GM19372 (cell line): ENCODE measurements at regions not wholly inside any gene's neighbourhood (a gene's known extent, or its start where the extent isn't known, plus 50 kb on each side); places are given as distances from the start of the nearest gene placed in this dataset.

Experiments used
- ATAC-seq: cut with Tn5 transposase; IDR thresholded peaks from one replicate; pipeline ENCODE4 v1.9.1; 2021; ENCODE audit warnings: mild to moderate bottlenecking, low read depth, moderate library complexity; ENCODE audit not compliant: unreplicated experiment

- no peak for ATAC-seq
Observed at GRCh38 chr7:18198868-18199267, 171.2 kb upstream of the PRPS1L1 start.

- no peak for ATAC-seq
Observed at GRCh38 chr7:18200266-18200665, 172.6 kb upstream of the PRPS1L1 start.

- ATAC-seq = no peak
Observed at GRCh38 chr7:18200855-18201254, 173.2 kb upstream of the PRPS1L1 start.

- ATAC-seq = no peak
Observed at GRCh38 chr7:18201350-18201749, 173.7 kb upstream of the PRPS1L1 start.

GRCh38 chr7:18202315-18203045, 174.8 kb upstream of the PRPS1L1 start:
- peak; percentile 65 for ATAC-seq

GRCh38 chr7:18206331-18206730, 178.7 kb upstream of the PRPS1L1 start:
- ATAC-seq = no peak

- ATAC-seq = no peak
Observed at GRCh38 chr7:18208921-18209320, 181.3 kb upstream of the PRPS1L1 start.

- ATAC-seq = no peak
Observed at GRCh38 chr7:18210377-18210776, 182.7 kb upstream of the PRPS1L1 start.

- no peak for ATAC-seq
Observed at GRCh38 chr7:18210788-18211187, 183.1 kb upstream of the PRPS1L1 start.

- no peak for ATAC-seq
Observed at GRCh38 chr7:18212308-18212707, 184.7 kb upstream of the PRPS1L1 start.

- no peak for ATAC-seq
Observed at GRCh38 chr7:18212758-18213157, 185.1 kb upstream of the PRPS1L1 start.

- no peak for ATAC-seq
Observed at GRCh38 chr7:18213652-18214051, 186.0 kb upstream of the PRPS1L1 start.

GRCh38 chr7:18216270-18216669, 188.6 kb upstream of the PRPS1L1 start:
- ATAC-seq = no peak

- no peak for ATAC-seq
Observed at GRCh38 chr7:18221377-18222293, 194.0 kb upstream of the PRPS1L1 start.

GRCh38 chr7:18222636-18223035, 195.0 kb upstream of the PRPS1L1 start:
- no peak for ATAC-seq

- peak; percentile 39 for ATAC-seq
Observed at GRCh38 chr7:18224138-18224537, 196.5 kb upstream of the PRPS1L1 start.

- ATAC-seq = no peak
Observed at GRCh38 chr7:18225067-18225466, 197.4 kb upstream of the PRPS1L1 start.

GRCh38 chr7:18226598-18226997, 199.0 kb upstream of the PRPS1L1 start:
- no peak for ATAC-seq

GRCh38 chr7:18228686-18229085, 201.0 kb upstream of the PRPS1L1 start:
- ATAC-seq = no peak

- no peak for ATAC-seq
Observed at GRCh38 chr7:18230271-18230670, 202.6 kb upstream of the PRPS1L1 start.

GRCh38 chr7:18231854-18232253, 204.2 kb upstream of the PRPS1L1 start:
- ATAC-seq = no peak

GRCh38 chr7:18234519-18234918, 206.9 kb upstream of the PRPS1L1 start:
- ATAC-seq = no peak
